Kidney epithelial cell (primary cell): ENCODE measurements at regions not wholly inside any gene's neighbourhood (a gene's known extent, or its start where the extent isn't known, plus 50 kb on each side); places are given as distances from the start of the nearest gene placed in this dataset.

Experiments used
- DNase-seq: peaks from one replicate; pipeline ENCODE4 v3.0.0-alpha.2; 2010; ENCODE audit warnings: low read depth
- H3K27me3 ChIP-seq: 2 replicates; pipeline ENCODE4 v1.6.0; 2011; ENCODE audit warnings: low read length; ENCODE audit not compliant: control insufficient read depth, insufficient read depth
- H3K36me3 ChIP-seq: 2 replicates; pipeline ENCODE4 v1.5.1; 2011; ENCODE audit warnings: low read length; ENCODE audit not compliant: control insufficient read depth, insufficient read depth
- H3K4me3 ChIP-seq: 2 replicates; pipeline ENCODE4 v1.5.1; 2011; ENCODE audit warnings: low read depth, mild to moderate bottlenecking, control low read depth, low read length
- TF ChIP-seq, protein P1 (sequence below): IDR thresholded peaks from 2 replicates; pipeline ENCODE4 v1.5.1; 2011; ENCODE audit warnings: mild to moderate bottlenecking, moderate library complexity, low read length, control low read depth, inconsistent platforms; ENCODE audit not compliant: insufficient read depth, poor library complexity, severe bottlenecking

- TF ChIP-seq, protein P1, sequence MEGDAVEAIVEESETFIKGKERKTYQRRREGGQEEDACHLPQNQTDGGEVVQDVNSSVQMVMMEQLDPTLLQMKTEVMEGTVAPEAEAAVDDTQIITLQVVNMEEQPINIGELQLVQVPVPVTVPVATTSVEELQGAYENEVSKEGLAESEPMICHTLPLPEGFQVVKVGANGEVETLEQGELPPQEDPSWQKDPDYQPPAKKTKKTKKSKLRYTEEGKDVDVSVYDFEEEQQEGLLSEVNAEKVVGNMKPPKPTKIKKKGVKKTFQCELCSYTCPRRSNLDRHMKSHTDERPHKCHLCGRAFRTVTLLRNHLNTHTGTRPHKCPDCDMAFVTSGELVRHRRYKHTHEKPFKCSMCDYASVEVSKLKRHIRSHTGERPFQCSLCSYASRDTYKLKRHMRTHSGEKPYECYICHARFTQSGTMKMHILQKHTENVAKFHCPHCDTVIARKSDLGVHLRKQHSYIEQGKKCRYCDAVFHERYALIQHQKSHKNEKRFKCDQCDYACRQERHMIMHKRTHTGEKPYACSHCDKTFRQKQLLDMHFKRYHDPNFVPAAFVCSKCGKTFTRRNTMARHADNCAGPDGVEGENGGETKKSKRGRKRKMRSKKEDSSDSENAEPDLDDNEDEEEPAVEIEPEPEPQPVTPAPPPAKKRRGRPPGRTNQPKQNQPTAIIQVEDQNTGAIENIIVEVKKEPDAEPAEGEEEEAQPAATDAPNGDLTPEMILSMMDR = no peak
Observed at GRCh38 chr7:153386556-153386955, 627.0 kb downstream of the ACTR3B start.

GRCh38 chr7:153388611-153389010 is 629.1 kb downstream of the ACTR3B start:
- DNase-seq = no peak
- H3K4me3 ChIP-seq = no peak overlapping the region
- no peaks in the 10 kb centered on the region for H3K27me3 ChIP-seq
- TF ChIP-seq, protein P1 = no peak
- H3K36me3 ChIP-seq = no peaks in the 10 kb centered on the region

More at GRCh38 chr7:153386556-153386955, 627.0 kb downstream of the ACTR3B start:
- no peaks in the 10 kb centered on the region for H3K36me3 ChIP-seq
- H3K27me3 ChIP-seq = no peaks in the 10 kb centered on the region
- no peak for DNase-seq
- H3K4me3 ChIP-seq = no peak overlapping the region

DNA sequence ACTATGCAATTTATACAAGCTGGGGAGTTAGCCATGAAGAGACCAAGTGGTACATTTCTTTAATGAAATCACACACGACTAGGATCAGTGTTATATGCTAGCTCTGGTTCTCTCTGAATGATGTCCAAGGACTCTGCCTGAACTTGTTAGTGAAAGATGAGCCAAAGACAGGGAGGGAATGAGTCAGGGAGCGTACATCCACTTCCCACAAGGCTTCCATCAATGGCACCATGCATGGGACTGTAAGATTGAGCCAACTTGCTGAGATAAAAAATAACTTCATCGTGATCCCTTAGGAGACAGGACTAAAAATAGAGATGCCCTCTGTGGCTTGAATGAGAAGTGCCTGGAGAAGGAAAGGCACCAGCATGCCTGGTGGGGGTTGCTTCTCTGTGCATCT is 629.7 kb downstream of the ACTR3B start:
- no peak overlapping the region for H3K4me3 ChIP-seq
- H3K36me3 ChIP-seq = no peaks in the 10 kb centered on the region
- no peaks in the 10 kb centered on the region for H3K27me3 ChIP-seq
- TF ChIP-seq, protein P1 = no peak
- no peak for DNase-seq

- DNase-seq = no peak
- Histone ChIP-seq H3K27me3 (no peaks in the 10 kb centered on the region), H3K36me3 (no peaks in the 10 kb centered on the region), H3K4me3 (no peak overlapping the region)
- TF ChIP-seq, protein P1 = no peak
Observed at GRCh38 chr7:153390955-153391354, 631.4 kb downstream of the ACTR3B start.

DNA sequence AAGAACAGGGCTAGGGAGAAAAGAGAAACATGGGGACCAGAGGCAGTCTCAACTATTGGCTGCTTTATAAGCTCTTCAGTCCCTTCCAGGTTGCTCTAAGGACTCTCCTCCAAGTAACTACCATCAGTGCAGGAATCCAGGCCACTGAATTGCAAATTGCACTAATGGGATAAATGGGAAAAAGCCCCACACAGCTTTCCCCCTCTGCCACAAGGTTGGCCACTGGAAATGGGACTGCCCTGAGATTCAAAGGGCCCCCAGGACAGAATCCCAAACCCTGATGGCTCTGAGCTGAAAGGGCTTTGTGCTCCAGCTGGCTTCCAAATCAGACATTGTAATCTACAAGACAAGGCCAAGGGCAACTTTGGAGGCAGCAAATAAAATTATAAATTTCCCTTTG is 633.2 kb downstream of the ACTR3B start:
- DNase-seq = no peak
- Histone ChIP-seq H3K4me3 (no peak overlapping the region), H3K27me3 (no peaks in the 10 kb centered on the region), H3K36me3 (no peaks in the 10 kb centered on the region)
- TF ChIP-seq, protein P1 = no peak

GRCh38 chr7:153393666-153394065 is 634.1 kb downstream of the ACTR3B start:
- H3K4me3 ChIP-seq = no peak overlapping the region
- H3K27me3 ChIP-seq = no peaks in the 10 kb centered on the region
- H3K36me3 ChIP-seq = no peaks in the 10 kb centered on the region
- TF ChIP-seq, protein P1 = no peak
- no peak for DNase-seq
